ACC112 (cell line): ENCODE measurements at regions not wholly inside any gene's neighbourhood (a gene's known extent, or its start where the extent isn't known, plus 50 kb on each side); places are given as distances from the start of the nearest gene placed in this dataset.

ENCODE experiments used
- H2AFZ ChIP-seq: fragments of 200-600 bp; sonication (generic); one replicate; pipeline ENCODE4 v1.6.0; 2017; ENCODE audit warnings: antibody characterized with exemption, low read length; ENCODE audit not compliant: unreplicated experiment
- H3K27ac ChIP-seq: fragments of 200-600 bp; sonication (generic); 2 replicates; pipeline ENCODE4 v1.5.1; 2014; ENCODE audit warnings: low read depth, mild to moderate bottlenecking, antibody characterized with exemption, low read length, moderate library complexity
- H3K27me3 ChIP-seq: fragments of 200-600 bp; sonication (generic); 2 replicates; pipeline ENCODE4 v1.6.1; 2014; ENCODE audit warnings: mild to moderate bottlenecking, antibody characterized with exemption, low read length, moderate library complexity, mixed read lengths; ENCODE audit not compliant: insufficient read depth
- H3K36me3 ChIP-seq: fragments of 200-600 bp; sonication (generic); 2 replicates; pipeline ENCODE4 v1.6.1; 2016; ENCODE audit warnings: mild to moderate bottlenecking, antibody characterized with exemption, low read length, moderate library complexity, mixed read lengths; ENCODE audit not compliant: insufficient read depth
- H3K4me1 ChIP-seq: fragments of 200-600 bp; sonication (generic); one replicate; pipeline ENCODE4 v1.6.1; 2016; ENCODE audit warnings: low read length, mixed read lengths; ENCODE audit not compliant: insufficient read depth, unreplicated experiment, control insufficient read depth
- H3K4me3 ChIP-seq: fragments of 200-600 bp; sonication (generic); 2 replicates; pipeline ENCODE4 v1.5.1; 2014; ENCODE audit warnings: mild to moderate bottlenecking, low read depth, low read length
- H3K79me2 ChIP-seq: fragments of 200-600 bp; sonication (generic); one replicate; pipeline ENCODE4 v1.6.0; 2016; ENCODE audit warnings: low read length; ENCODE audit not compliant: control insufficient read depth, unreplicated experiment, insufficient read depth

- Histone ChIP-seq H3K4me1 (no peaks in the 10 kb centered on the region), H3K4me3 (no peak overlapping the region), H2AFZ (no peak overlapping the region), H3K27ac (no peak overlapping the region), H3K36me3 (no peaks in the 10 kb centered on the region), H3K79me2 (no peaks in the 10 kb centered on the region), H3K27me3 (peaks cover 56% of the 10 kb centered on the region)
Measured at GRCh38 chr7:98464558-98464940, 63.7 kb upstream of the BAIAP2L1 start.

DNA sequence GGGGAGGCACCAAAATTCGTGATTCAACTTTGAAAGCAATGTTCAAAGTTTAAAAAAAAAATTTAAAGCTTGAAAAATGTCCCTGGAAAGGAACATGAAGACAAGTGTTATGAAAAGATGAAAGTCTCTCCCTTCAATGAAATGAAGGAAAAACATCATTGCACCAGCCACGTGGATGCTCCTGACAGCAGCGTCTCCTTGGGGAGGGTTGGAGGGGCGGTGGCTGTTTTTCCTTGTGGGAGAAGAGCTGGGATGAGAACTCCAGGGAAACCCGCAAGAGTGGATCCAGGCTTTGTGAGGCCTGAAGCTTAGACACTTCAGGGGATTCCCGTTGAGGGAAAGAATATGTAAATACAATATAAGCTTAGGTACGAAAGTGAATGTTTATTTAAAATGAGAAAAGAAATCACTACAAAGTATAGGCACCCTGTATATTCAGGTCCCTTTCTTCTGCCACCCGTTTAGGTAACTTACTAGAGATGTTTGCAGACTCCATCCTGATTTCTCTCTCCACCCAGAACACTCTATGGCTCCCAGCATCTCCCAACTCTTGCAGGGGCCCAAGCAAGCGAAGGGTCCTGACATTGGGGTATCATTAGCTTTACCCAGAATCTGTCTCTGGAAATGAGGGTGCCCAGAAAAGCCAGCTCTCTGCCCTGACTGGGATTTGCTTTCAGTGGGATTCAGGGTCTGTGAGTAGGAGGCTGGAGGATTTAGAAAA is 63.1 kb upstream of the BAIAP2L1 start:
- H3K36me3 ChIP-seq = no peaks in the 10 kb centered on the region
- no peak overlapping the region for H3K27ac ChIP-seq
- H3K79me2 ChIP-seq = no peaks in the 10 kb centered on the region
- no peak overlapping the region for H3K4me3 ChIP-seq
- H3K4me1 ChIP-seq = no peaks in the 10 kb centered on the region
- H3K27me3 ChIP-seq = peaks cover 51% of the 10 kb centered on the region
- no peak overlapping the region for H2AFZ ChIP-seq

GRCh38 chr7:98462911-98463633 is 62.2 kb upstream of the BAIAP2L1 start:
- no peaks in the 10 kb centered on the region for H3K79me2 ChIP-seq
- no peaks in the 10 kb centered on the region for H3K36me3 ChIP-seq
- peaks cover 51% of the 10 kb centered on the region for H3K27me3 ChIP-seq
- H3K4me1 ChIP-seq = no peaks in the 10 kb centered on the region
- H3K27ac ChIP-seq = no peak overlapping the region
- no peak overlapping the region for H2AFZ ChIP-seq
- H3K4me3 ChIP-seq = no peak overlapping the region

- H3K4me1 ChIP-seq = no peaks in the 10 kb centered on the region
- no peak overlapping the region for H3K27ac ChIP-seq
- peaks cover 40% of the 10 kb centered on the region for H3K27me3 ChIP-seq
- H2AFZ ChIP-seq = no peak overlapping the region
- H3K4me3 ChIP-seq = no peak overlapping the region
- no peaks in the 10 kb centered on the region for H3K79me2 ChIP-seq
- H3K36me3 ChIP-seq = no peaks in the 10 kb centered on the region
Measured at GRCh38 chr7:98460902-98461301, 60.0 kb upstream of the BAIAP2L1 start.

DNA sequence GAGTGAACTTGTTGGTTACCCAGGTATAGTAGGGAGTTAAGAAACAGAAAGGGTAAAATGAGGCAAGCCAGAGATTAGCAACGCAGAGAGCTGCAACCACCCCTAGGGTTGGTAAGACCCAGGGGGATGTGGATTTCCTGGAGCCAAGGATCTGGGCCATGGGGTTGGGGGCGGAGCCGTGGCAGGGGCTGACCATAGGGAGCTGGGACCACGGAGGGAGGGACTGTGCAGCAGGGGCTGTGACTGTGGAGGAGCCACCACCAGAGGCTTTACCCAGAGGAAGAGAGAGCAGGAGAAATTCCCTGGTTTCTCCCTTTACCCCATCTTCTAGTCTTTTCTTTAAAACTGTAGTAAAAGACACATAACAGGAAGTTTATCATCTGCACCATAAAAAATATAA is 58.6 kb upstream of the BAIAP2L1 start:
- Histone ChIP-seq H3K4me1 (no peaks in the 10 kb centered on the region), H3K36me3 (no peaks in the 10 kb centered on the region), H3K27me3 (peaks cover 39% of the 10 kb centered on the region), H2AFZ (no peak overlapping the region), H3K4me3 (no peak overlapping the region), H3K27ac (no peak overlapping the region), H3K79me2 (no peaks in the 10 kb centered on the region)

GRCh38 chr7:98458090-98458875 is 57.4 kb upstream of the BAIAP2L1 start:
- H3K36me3 ChIP-seq = no peaks in the 10 kb centered on the region
- peaks cover 26% of the 10 kb centered on the region for H3K27me3 ChIP-seq
- H3K4me3 ChIP-seq = no peak overlapping the region
- H3K4me1 ChIP-seq = no peaks in the 10 kb centered on the region
- no peak overlapping the region for H3K27ac ChIP-seq
- H2AFZ ChIP-seq = no peak overlapping the region
- no peaks in the 10 kb centered on the region for H3K79me2 ChIP-seq

DNA sequence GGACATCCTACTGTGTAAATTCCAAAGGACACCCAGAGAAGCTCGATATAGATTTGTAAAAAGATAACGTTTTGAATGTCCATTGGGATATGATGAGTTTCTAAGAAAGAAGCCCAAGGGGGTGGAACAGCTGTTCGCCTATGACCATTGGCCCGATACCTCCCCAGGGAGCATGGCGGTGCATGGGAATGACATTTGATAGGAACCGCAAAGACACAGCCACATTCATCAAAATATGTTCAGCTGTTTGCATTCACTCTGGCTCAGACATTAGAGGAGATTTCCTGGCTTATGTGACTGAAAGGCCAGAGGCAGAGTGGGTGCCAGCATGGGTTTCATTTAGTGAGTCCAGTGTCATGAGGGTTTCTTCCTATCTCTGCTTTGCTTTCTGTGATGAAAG is 56.0 kb upstream of the BAIAP2L1 start:
- H2AFZ ChIP-seq = no peak overlapping the region
- no peak overlapping the region for H3K27ac ChIP-seq
- H3K79me2 ChIP-seq = no peaks in the 10 kb centered on the region
- H3K4me3 ChIP-seq = no peak overlapping the region
- H3K27me3 ChIP-seq = peaks cover 18% of the 10 kb centered on the region
- H3K36me3 ChIP-seq = no peaks in the 10 kb centered on the region
- H3K4me1 ChIP-seq = no peaks in the 10 kb centered on the region

GRCh38 chr7:98452791-98453190 is 51.9 kb upstream of the BAIAP2L1 start:
- Histone ChIP-seq H3K4me3 (no peak overlapping the region), H3K27me3 (peaks cover 21% of the 10 kb centered on the region), H3K79me2 (no peaks in the 10 kb centered on the region), H3K36me3 (no peaks in the 10 kb centered on the region), H3K27ac (no peak overlapping the region), H2AFZ (no peak overlapping the region), H3K4me1 (no peaks in the 10 kb centered on the region)
